H1 (cell line): ENCODE measurements at regions not wholly inside any gene's neighbourhood (a gene's known extent, or its start where the extent isn't known, plus 50 kb on each side); places are given as distances from the start of the nearest gene placed in this dataset.

ENCODE experiments used
- CBX8 ChIP-seq: fragments of 300-800, 300-1000 bp; sonication (generic); IDR thresholded peaks from 2 replicates; pipeline ENCODE4 v1.7.1; 2016; ENCODE audit warnings: low read depth, low read length, borderline replicate concordance
- CEBPB ChIP-seq: IDR thresholded peaks from 2 replicates; pipeline ENCODE4 v1.6.1; 2012; ENCODE audit warnings: low read depth, low read length
- RXRA ChIP-seq: IDR thresholded peaks from 2 replicates; pipeline ENCODE4 v1.6.1; 2011; ENCODE audit warnings: low read depth, mild to moderate bottlenecking, low read length, moderate library complexity; ENCODE audit not compliant: insufficient read depth
- SIN3A ChIP-seq, 2 experiments: IDR thresholded peaks in 1 of 2; conservative IDR thresholded peaks in 1 of 2; 2 replicates each; pipeline ENCODE4 v1.6.1; 2011 to 2012; ENCODE audit warnings: low read length in 2 of 2, improper control_type of control experiment in 1 of 2, low read depth in 1 of 2, mild to moderate bottlenecking in 1 of 2
- TF ChIP-seq, protein P1 (sequence below): fragments of 300-600 bp; sonication (generic); IDR thresholded peaks from 2 replicates; pipeline ENCODE4 v1.7.1; 2012; ENCODE audit warnings: low read length, moderate library complexity, mild to moderate bottlenecking, inconsistent platforms; ENCODE audit not compliant: insufficient replicate concordance

GRCh38 chr5:118450554-118451332 is 537.6 kb downstream of the DTWD2 start (continued):
- TF ChIP-seq, protein P1, sequence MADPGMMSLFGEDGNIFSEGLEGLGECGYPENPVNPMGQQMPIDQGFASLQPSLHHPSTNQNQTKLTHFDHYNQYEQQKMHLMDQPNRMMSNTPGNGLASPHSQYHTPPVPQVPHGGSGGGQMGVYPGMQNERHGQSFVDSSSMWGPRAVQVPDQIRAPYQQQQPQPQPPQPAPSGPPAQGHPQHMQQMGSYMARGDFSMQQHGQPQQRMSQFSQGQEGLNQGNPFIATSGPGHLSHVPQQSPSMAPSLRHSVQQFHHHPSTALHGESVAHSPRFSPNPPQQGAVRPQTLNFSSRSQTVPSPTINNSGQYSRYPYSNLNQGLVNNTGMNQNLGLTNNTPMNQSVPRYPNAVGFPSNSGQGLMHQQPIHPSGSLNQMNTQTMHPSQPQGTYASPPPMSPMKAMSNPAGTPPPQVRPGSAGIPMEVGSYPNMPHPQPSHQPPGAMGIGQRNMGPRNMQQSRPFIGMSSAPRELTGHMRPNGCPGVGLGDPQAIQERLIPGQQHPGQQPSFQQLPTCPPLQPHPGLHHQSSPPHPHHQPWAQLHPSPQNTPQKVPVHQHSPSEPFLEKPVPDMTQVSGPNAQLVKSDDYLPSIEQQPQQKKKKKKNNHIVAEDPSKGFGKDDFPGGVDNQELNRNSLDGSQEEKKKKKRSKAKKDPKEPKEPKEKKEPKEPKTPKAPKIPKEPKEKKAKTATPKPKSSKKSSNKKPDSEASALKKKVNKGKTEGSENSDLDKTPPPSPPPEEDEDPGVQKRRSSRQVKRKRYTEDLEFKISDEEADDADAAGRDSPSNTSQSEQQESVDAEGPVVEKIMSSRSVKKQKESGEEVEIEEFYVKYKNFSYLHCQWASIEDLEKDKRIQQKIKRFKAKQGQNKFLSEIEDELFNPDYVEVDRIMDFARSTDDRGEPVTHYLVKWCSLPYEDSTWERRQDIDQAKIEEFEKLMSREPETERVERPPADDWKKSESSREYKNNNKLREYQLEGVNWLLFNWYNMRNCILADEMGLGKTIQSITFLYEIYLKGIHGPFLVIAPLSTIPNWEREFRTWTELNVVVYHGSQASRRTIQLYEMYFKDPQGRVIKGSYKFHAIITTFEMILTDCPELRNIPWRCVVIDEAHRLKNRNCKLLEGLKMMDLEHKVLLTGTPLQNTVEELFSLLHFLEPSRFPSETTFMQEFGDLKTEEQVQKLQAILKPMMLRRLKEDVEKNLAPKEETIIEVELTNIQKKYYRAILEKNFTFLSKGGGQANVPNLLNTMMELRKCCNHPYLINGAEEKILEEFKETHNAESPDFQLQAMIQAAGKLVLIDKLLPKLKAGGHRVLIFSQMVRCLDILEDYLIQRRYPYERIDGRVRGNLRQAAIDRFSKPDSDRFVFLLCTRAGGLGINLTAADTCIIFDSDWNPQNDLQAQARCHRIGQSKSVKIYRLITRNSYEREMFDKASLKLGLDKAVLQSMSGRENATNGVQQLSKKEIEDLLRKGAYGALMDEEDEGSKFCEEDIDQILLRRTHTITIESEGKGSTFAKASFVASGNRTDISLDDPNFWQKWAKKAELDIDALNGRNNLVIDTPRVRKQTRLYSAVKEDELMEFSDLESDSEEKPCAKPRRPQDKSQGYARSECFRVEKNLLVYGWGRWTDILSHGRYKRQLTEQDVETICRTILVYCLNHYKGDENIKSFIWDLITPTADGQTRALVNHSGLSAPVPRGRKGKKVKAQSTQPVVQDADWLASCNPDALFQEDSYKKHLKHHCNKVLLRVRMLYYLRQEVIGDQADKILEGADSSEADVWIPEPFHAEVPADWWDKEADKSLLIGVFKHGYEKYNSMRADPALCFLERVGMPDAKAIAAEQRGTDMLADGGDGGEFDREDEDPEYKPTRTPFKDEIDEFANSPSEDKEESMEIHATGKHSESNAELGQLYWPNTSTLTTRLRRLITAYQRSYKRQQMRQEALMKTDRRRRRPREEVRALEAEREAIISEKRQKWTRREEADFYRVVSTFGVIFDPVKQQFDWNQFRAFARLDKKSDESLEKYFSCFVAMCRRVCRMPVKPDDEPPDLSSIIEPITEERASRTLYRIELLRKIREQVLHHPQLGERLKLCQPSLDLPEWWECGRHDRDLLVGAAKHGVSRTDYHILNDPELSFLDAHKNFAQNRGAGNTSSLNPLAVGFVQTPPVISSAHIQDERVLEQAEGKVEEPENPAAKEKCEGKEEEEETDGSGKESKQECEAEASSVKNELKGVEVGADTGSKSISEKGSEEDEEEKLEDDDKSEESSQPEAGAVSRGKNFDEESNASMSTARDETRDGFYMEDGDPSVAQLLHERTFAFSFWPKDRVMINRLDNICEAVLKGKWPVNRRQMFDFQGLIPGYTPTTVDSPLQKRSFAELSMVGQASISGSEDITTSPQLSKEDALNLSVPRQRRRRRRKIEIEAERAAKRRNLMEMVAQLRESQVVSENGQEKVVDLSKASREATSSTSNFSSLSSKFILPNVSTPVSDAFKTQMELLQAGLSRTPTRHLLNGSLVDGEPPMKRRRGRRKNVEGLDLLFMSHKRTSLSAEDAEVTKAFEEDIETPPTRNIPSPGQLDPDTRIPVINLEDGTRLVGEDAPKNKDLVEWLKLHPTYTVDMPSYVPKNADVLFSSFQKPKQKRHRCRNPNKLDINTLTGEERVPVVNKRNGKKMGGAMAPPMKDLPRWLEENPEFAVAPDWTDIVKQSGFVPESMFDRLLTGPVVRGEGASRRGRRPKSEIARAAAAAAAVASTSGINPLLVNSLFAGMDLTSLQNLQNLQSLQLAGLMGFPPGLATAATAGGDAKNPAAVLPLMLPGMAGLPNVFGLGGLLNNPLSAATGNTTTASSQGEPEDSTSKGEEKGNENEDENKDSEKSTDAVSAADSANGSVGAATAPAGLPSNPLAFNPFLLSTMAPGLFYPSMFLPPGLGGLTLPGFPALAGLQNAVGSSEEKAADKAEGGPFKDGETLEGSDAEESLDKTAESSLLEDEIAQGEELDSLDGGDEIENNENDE: peak; percentile 63
- TF ChIP-seq CEBPB (no peak), RXRA (no peak), CBX8 (no peak), SIN3A (conservative IDR thresholded peaks at IDR 0.05 in 1 of 2, IDR thresholded peaks at IDR 0.05 in 1 of 2; ENCODE audit: low read depth in 1 of 2, low read length in 2 of 2) (no peak)
